ENCODE measurements at regions not wholly inside any gene's neighbourhood (a gene's known extent, or its start where the extent isn't known, plus 50 kb on each side); places are given as distances from the start of the nearest gene placed in this dataset.
A peak's percentile ranks its signal among the peaks of the same experiment; 100 is the strongest.

DNA sequence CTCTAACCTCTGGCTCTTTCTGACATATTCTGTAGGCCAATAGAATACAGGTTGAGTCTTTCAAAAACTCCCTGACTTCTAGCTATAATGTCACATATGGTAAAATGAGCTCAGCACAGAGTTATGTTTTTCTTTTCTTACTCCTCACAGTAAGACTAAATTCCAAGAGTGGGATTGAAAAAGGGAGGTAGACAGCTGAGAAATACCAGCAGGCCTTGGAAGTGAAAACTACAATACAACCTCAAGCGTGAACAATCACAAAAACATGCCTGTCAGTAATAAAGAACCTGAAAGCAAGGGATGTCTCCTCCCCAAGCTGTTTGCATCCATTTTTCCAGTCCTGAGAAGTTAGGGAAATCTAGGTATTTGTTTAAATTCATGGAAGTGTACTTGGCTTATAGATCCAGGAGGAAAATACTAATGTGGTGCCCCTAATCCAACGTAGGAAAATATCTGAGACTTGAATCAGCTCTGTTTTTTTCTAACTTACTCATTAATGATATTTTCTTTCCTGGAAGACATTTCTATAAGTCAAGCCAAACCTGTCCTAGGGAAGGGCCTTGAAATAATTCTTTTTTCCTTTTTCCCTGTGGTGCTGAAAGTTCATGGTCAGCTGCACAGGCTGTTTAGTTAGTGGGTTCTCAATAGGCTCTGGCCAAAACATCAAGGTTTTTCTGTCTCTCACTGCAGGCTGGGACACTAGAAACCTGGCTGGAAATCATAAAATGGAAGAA, 167.9 kb upstream of the SPATS2L start:
- no peak for DNase-seq

DNA sequence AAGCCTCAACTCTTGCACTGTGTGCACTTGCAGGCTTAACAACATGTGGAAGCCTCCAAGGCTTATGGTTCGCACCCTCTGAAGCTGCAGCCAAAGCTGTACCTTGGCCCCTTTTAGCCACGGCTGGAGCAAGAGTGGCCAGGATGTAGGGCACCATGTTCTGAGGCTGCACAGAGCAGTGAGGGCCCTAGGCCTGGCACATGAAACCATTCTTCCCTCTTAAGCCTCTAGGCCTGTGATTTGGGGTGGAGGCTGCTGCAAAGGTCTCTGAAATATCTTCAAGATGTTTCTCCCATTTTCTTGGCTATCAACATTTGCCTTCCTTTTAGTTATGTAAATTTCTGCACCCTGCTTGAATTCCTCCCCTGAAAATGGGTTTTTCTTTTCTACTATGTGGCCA, 161.9 kb upstream of the SPATS2L start:
- DNase-seq, result no peak

DNA sequence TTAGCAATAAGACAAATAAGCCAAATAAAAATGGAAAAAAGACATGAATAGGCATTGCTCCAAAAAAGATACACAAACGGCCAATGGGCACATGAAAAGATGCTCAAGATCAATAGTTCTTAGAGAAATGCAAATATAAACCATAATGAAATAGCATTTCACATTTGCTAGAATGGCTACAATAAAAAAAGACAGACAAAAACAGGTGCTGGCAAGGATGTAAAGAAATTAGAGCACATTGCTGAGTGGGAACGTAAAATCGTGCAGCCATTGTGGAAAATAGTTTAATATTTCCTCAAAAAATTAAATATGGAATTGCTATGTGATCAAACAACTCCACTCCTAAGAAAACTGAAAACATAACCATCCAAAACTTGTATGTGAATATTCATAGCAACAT, 160.0 kb upstream of the SPATS2L start:
- DNase-seq, result no peak

GRCh38 chr2:200147371-200147770, 159.1 kb upstream of the SPATS2L start:
- DNase-seq, result no peak

DNA sequence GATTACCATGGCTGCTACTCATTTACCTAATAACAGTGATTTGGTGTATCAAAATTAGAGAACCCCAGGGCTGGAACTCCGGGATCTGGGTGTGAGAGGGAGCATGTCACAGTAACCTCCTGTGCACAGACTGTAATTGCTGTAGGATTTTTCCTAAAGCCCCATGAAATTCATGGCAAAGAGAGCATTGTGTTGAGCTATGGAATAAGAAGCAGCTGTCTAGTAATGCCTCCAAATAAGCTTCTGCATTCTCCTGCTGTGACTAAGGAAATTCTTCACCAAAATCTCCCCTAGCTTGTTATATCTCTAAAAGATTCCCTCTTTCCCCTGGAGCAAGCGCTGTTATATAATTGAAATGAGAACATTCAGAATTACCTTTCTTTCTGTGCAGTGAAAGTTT, 158.1 kb upstream of the SPATS2L start:
- DNase-seq, result no peak

- no peak for DNase-seq
Observed at GRCh38 chr2:200150411-200151086, 155.9 kb upstream of the SPATS2L start.

DNA sequence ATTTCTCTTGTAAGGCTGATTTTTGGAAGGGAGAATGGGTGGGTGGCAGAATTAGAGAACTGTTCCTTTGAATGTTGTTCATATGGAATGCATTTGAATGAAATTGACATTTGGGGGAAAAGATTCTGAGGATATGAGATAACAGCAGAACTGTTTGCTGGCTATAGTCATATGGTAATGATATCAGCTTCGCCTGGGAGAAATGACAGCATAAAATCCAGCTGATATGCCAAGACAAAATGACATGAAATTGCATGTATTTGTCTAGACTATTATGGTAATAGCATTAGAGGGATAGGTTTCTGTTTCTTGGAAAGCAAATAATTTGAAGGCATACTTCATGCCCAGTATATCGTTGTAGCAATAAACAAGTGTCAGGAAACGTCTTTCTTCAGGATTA, 150.8 kb upstream of the SPATS2L start:
- no peak for DNase-seq

GRCh38 chr2:200156166-200156835, 150.2 kb upstream of the SPATS2L start:
- DNase-seq, result peak; percentile 57 to 74 (median 70)

DNA sequence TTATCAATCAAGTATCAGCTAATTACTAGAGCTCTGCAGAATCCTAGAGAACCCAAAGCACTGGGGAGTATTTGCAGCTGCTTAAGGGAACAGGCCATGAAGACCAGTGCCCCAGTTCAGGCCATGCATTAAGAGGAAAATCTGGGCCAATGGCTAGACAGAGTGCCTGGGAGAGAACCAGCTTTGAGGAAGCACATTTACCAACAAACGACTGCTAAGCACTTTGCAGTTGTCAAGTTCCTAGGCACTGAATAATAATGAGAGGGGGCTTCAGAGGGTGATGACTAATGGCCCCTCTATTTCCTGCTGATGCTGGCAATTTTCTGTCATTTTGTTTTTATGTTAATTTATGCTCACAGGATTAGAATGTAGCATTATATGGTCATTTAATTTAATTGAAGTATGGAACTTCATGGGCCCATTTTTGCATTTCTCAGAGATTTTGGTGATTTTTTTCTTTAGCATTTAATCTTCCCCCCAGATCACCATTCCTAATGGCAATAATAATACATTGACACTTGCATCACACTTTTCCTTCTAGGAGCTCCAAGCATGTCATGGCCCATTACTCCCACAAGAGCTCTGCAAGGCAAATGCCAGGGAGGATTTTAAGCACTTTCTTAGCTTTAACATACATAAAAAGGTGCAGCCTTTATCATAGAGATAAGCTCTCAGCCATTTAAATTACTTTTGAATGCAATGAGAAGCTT, 147.7 kb upstream of the SPATS2L start:
- no peak for DNase-seq

DNA sequence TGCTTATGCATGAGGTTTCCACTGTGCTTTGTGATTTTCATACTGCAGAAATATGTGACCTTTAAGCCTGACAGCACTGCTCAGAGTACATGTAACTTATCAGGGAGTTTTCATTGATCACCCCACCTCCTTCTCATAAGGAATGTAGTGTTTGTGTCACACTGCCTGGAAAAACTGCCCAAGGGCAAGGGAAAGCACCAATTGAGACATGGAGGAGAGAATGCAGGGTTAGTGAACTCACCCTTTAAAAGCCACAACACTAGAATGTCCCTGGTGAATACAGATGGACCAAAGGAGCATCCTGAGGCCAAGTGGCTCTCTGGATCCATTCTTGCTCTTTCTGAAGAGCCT, 147.2 kb upstream of the SPATS2L start:
- no peak for DNase-seq

- peak in 2 of 3 donors; percentile 16 to 21 for DNase-seq
Observed at GRCh38 chr2:200159829-200160781, 146.4 kb upstream of the SPATS2L start.

DNA sequence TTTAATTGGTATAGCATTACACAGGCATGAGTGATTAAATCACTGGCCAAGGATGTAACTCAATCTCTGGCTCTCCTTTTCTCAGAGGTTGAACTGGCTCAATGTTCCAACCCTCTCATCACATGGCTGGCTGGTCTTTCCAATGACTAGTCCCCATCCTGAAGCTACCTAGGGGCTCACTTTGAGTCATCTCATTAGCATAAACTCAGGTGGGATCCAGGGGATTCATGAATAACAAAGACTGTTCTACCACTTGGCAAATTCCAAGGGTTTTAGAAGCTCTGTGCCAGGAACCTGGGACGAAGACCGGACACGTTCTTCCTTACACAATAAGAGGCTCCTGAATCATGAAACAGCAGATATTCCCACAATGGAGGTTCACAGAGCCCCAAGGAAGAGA, 145.0 kb upstream of the SPATS2L start:
- DNase-seq, result no peak

- no peak for DNase-seq
Observed at GRCh38 chr2:200165687-200166086, 140.8 kb upstream of the SPATS2L start.

- no peak for DNase-seq
Observed at GRCh38 chr2:200168641-200169555, 137.6 kb upstream of the SPATS2L start.

GRCh38 chr2:200170221-200170620, 136.3 kb upstream of the SPATS2L start:
- DNase-seq, result no peak

DNA sequence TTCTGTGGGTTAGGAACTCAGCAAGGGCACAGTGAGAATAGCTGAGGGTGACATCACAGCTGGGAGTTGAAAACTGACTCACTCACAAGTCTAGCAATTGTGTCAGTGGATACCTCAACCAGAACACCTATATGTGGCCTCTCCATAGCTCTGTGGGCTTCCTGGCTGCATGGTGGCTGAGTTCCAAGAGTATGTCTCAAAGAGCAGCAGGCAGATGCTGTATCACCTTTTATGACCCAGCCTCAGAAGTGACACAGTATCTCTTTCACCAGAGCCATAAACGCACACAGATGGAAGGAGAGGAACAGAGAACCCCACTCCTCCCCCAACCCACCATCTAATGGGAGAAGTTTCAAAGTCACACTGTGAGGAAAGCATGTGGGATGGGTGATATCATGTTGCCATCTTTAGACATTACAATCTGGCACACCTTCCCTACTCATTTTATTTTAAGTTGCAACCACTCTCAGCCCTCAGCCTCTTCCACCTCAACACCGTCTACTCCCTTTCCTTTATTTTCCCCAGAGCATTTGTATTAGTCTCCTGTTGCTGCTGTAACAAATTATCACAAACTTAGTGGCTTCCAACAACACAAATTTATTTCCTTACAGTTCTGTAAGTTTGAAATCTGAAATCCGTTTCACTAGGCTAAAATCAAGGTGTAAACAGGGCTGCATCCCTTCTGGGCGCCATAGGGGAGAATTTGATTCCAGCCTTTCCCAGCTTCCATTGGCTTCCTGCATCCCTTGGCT, 134.6 kb upstream of the SPATS2L start:
- DNase-seq, result no peak

- no peak for DNase-seq
Observed at GRCh38 chr2:200172521-200172920, 134.0 kb upstream of the SPATS2L start.

DNA sequence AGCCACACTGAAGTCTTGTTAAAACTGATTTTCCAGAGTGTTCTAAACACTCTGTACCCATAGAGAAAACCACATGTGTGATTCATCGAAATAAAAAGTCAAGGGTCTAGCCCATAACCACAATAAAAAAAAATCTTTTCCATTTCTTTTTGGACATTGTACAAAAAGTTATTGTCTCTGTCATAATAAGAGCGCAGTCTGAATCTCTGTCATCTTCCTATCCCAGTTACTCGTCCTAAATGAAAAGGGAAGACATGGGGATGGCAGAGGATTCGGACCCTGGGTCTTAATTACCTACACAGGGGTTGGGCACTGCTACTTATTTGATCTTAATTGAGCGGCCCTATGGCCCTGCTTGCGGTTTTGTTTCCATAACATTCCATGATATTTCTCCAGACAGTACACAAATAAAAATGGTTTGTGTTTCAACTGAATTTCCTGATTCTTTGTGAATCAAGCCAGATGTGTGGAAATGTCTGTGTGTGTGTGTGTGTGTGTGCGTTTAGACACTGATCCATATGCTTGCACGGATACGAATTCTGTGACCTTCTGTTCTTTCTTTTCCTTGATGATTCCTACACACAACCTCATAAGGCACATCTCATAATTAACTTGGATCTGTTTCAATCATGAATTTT, 133.4 kb upstream of the SPATS2L start:
- DNase-seq, result no peak

- no peak for DNase-seq
Observed at GRCh38 chr2:200173691-200174090, 132.8 kb upstream of the SPATS2L start.
